CD4-positive, CD25-positive, alpha-beta regulatory T cell (primary cell): ENCODE measurements at regions not wholly inside any gene's neighbourhood (a gene's known extent, or its start where the extent isn't known, plus 50 kb on each side); places are given as distances from the start of the nearest gene placed in this dataset.

Source experiments
- ATAC-seq, 2 donors: fragments of 150-1000 bp; cut with Tn5 transposase; one replicate each; pipeline ENCODE4 v1.10.0; 2021; ENCODE audit warnings: low read depth in 2 of 2, moderate number of reproducible peaks in 2 of 2, moderate library complexity in 1 of 2
- DNase-seq, 3 donors: peaks; one replicate each; pipeline versions ENCODE4 v3.0.0 to v3.0.0-alpha.2; 2012 to 2022; ENCODE audit warnings: mixed read lengths in 1 of 3
- H3K27ac ChIP-seq: one replicate; pipeline ENCODE4 v1.7.0; 2013; ENCODE audit warnings: mild to moderate bottlenecking, low read length; ENCODE audit not compliant: insufficient read depth, poor library complexity, severe bottlenecking
- H3K27me3 ChIP-seq: one replicate; pipeline ENCODE4 v1.7.0; 2013; ENCODE audit warnings: low read length; ENCODE audit not compliant: control insufficient read depth, insufficient read depth
- H3K36me3 ChIP-seq: one replicate; pipeline ENCODE4 v1.7.0; 2013; ENCODE audit warnings: mild to moderate bottlenecking, low read length, moderate library complexity; ENCODE audit not compliant: control insufficient read depth, insufficient read depth
- H3K4me1 ChIP-seq: 2 replicates; pipeline ENCODE4 v1.7.0; 2013; ENCODE audit warnings: mild to moderate bottlenecking, low read length; ENCODE audit not compliant: insufficient read depth, control insufficient read depth, poor library complexity, severe bottlenecking
- H3K4me3 ChIP-seq: one replicate; pipeline ENCODE4 v1.7.0; 2013; ENCODE audit warnings: low read depth, mild to moderate bottlenecking, low read length, moderate library complexity
- H3K9me3 ChIP-seq, 2 experiments: 1 replicate in 1 of 2; 2 replicates in 1 of 2; pipeline ENCODE4 v1.7.0; 2013; ENCODE audit warnings: low read length in 2 of 2, mild to moderate bottlenecking in 1 of 2, moderate library complexity in 1 of 2; ENCODE audit not compliant: control insufficient read depth in 2 of 2
- H3K27ac Mint-ChIP-seq, 3 donors: one replicate each; pipeline ENCODE4 v1.8.0; 2020 to 2022; ENCODE audit warnings: mild to moderate bottlenecking in 3 of 3, mixed read lengths in 3 of 3, moderate library complexity in 2 of 3
- H3K27me3 Mint-ChIP-seq: one replicate; pipeline ENCODE4 v1.8.0; 2022; ENCODE audit warnings: mild to moderate bottlenecking, mixed read lengths
- H3K36me3 Mint-ChIP-seq: one replicate; pipeline ENCODE4 v1.8.0; 2020; ENCODE audit warnings: mixed read lengths
- H3K4me1 Mint-ChIP-seq, 4 donors: one replicate each; pipeline ENCODE4 v1.8.0; 2020 to 2022; ENCODE audit warnings: mixed read lengths in 4 of 4, mild to moderate bottlenecking in 1 of 4
- H3K4me3 Mint-ChIP-seq, 4 donors: one replicate each; pipeline ENCODE4 v1.8.0; 2020 to 2022; ENCODE audit warnings: mild to moderate bottlenecking in 4 of 4, mixed read lengths in 4 of 4, moderate library complexity in 3 of 4
- H3K9me3 Mint-ChIP-seq, 7 donors: one replicate each; pipeline ENCODE4 v1.8.0; 2020 to 2022; ENCODE audit warnings: mixed read lengths in 7 of 7, mild to moderate bottlenecking in 3 of 7, moderate library complexity in 2 of 7

GRCh38 chr6:14701946-14702345 is 543.9 kb upstream of the JARID2 start:
- no peak overlapping the region for H3K27ac Mint-ChIP-seq
- H3K4me1 ChIP-seq: no peaks in the 10 kb centered on the region
- no peaks in the 10 kb centered on the region for H3K27me3 ChIP-seq
- no peak overlapping the region for H3K4me3 ChIP-seq
- no peak overlapping the region for H3K4me3 Mint-ChIP-seq
- H3K36me3 Mint-ChIP-seq: no peaks in the 10 kb centered on the region
- H3K27me3 Mint-ChIP-seq: peaks cover 5% of the 10 kb centered on the region
- no peaks in the 10 kb centered on the region for H3K36me3 ChIP-seq
- ATAC-seq (no peak), DNase-seq (no peak)
- no peaks in the 10 kb centered on the region for H3K9me3 ChIP-seq
- H3K27ac ChIP-seq: no peak overlapping the region
- peaks cover 0 to 4% (median 0%) of the 10 kb centered on the region in 7 donors for H3K9me3 Mint-ChIP-seq
- H3K4me1 Mint-ChIP-seq: peaks cover 0 to 2% (median 0%) of the 10 kb centered on the region in 4 donors

DNA sequence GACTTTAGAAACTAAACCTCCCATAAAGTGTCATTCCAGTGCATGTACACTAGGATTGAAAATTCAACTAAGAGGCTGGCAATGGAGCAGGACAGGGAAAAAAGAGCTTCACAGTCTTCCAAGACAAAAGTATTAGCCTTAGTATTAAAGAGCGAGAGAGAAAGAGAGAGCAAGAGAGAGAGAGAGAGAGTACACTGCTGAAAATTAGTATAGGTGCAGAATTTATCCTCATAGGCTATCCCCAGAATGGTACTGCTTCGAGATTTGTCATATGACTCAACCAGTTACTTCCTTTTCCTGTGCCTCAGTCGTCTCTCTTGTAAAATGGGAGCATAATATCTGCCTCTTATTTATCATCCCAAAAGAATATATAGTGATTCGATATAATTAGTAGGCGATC is 543.2 kb upstream of the JARID2 start:
- Mint-ChIP-seq H3K27me3 (peaks cover 5% of the 10 kb centered on the region), H3K27ac (no peak overlapping the region), H3K9me3 (peaks cover 0 to 6% (median 0%) of the 10 kb centered on the region in 7 donors), H3K4me3 (no peak overlapping the region), H3K36me3 (no peaks in the 10 kb centered on the region), H3K4me1 (peaks cover 0 to 2% (median 0%) of the 10 kb centered on the region in 4 donors)
- no peaks in the 10 kb centered on the region for H3K36me3 ChIP-seq
- DNase-seq: no peak
- no peaks in the 10 kb centered on the region for H3K4me1 ChIP-seq
- no peaks in the 10 kb centered on the region for H3K27me3 ChIP-seq
- H3K9me3 ChIP-seq: no peaks in the 10 kb centered on the region
- no peak for ATAC-seq
- no peak overlapping the region for H3K4me3 ChIP-seq
- no peak overlapping the region for H3K27ac ChIP-seq

DNA sequence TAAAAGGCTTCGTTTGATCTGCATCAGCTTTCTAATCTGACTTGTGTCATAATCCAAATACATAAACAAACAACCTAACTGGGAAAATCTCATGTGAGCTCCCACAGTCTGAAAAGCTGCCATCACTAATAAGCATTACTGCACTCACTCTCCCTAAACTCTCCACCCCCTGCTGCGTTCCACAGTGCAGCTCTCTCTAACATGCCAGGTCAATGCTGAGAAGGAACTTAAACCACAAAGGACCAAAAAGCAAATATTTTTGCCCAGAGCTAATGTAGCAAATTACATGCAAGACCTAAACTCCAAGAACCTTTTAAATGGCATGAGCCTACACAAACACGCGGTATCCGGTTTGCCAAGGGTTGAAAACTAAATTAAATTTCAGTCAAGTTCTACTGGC is 542.3 kb upstream of the JARID2 start:
- no peak for ATAC-seq
- Histone ChIP-seq H3K27me3 (no peaks in the 10 kb centered on the region), H3K4me3 (no peak overlapping the region), H3K4me1 (no peaks in the 10 kb centered on the region), H3K27ac (no peak overlapping the region), H3K9me3 (no peaks in the 10 kb centered on the region), H3K36me3 (no peaks in the 10 kb centered on the region)
- Mint-ChIP-seq H3K4me3 (no peak overlapping the region), H3K27ac (no peak overlapping the region), H3K9me3 (peaks cover 0 to 6% (median 0%) of the 10 kb centered on the region in 7 donors), H3K36me3 (no peaks in the 10 kb centered on the region), H3K4me1 (peaks cover 0 to 2% (median 0%) of the 10 kb centered on the region in 4 donors), H3K27me3 (peaks cover 5% of the 10 kb centered on the region)
- DNase-seq: no peak

- no peaks in the 10 kb centered on the region for H3K4me1 ChIP-seq
- Mint-ChIP-seq H3K27ac (no peak overlapping the region), H3K9me3 (peaks cover 0 to 6% (median 0%) of the 10 kb centered on the region in 7 donors), H3K4me1 (peaks cover 0 to 2% (median 0%) of the 10 kb centered on the region in 4 donors), H3K4me3 (no peak overlapping the region), H3K36me3 (no peaks in the 10 kb centered on the region), H3K27me3 (peaks cover 5% of the 10 kb centered on the region)
- no peaks in the 10 kb centered on the region for H3K27me3 ChIP-seq
- ATAC-seq: no peak
- DNase-seq: no peak
- H3K9me3 ChIP-seq: no peaks in the 10 kb centered on the region
- no peak overlapping the region for H3K27ac ChIP-seq
- no peaks in the 10 kb centered on the region for H3K36me3 ChIP-seq
- no peak overlapping the region for H3K4me3 ChIP-seq
Measured at GRCh38 chr6:14704383-14705271, 541.2 kb upstream of the JARID2 start.

DNA sequence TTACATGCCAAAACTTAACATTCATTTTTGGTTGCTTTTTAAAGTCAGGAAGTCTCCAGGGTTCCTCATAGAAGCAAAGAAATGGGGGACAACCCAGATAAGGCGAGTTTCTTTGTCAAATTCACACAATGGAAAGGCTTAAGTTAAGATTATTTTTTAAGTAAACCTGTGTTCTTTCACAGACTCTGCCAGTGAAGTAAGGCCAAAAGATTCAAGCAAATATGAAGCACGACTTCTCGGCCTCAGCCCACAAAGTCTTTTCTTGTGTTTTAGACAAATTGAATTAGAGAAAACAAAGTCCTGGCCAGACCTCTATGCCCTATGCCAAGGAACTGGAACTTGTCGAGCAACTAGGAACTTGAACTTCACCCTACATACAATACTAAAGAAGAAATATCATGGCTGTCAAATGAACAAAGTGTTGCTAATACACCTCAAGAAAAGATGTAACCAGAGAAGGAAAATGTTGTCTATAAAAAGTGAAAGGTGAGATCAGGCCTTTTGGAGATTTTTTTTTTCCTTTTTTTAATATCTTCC is 540.0 kb upstream of the JARID2 start:
- H3K9me3 Mint-ChIP-seq: peaks cover 0 to 6% (median 0%) of the 10 kb centered on the region in 7 donors
- H3K4me3 Mint-ChIP-seq: no peak overlapping the region
- peaks cover 5% of the 10 kb centered on the region for H3K27me3 Mint-ChIP-seq
- ATAC-seq: no peak
- H3K4me1 ChIP-seq: no peaks in the 10 kb centered on the region
- no peak overlapping the region for H3K27ac ChIP-seq
- no peak overlapping the region for H3K27ac Mint-ChIP-seq
- no peaks in the 10 kb centered on the region for H3K27me3 ChIP-seq
- DNase-seq: no peak
- no peaks in the 10 kb centered on the region for H3K9me3 ChIP-seq
- H3K36me3 Mint-ChIP-seq: no peaks in the 10 kb centered on the region
- no peaks in the 10 kb centered on the region for H3K36me3 ChIP-seq
- peaks cover 0 to 2% (median under 1%) of the 10 kb centered on the region in 4 donors for H3K4me1 Mint-ChIP-seq
- H3K4me3 ChIP-seq: no peak overlapping the region

DNA sequence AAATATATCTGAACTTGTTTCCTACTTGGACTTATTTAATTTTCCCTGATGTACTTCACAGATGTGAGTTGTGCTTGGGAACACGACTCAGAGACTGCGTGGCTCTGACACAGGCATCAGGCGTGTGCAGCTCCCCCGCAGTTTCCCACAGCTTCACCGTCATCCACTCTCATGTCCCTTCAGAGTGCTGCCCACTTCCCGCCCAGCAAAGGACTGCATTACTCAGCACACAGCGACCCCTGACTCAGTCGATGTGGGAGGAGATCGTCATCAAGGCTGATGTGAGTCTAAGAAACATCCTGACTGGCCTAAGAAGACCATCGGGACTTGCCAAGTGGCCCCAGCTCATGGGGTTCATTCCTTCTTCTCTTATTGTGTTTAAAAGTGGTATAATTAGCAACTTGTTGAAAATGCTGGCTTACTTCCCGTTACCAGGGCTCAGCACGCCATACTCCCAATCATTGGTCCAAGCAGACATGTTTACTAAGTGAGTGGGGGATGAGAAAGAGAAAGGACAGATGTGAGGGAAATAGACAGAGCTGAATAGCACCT is 539.4 kb upstream of the JARID2 start:
- H3K27me3 Mint-ChIP-seq: peaks cover 5% of the 10 kb centered on the region
- Histone ChIP-seq H3K36me3 (no peaks in the 10 kb centered on the region), H3K4me1 (no peaks in the 10 kb centered on the region), H3K4me3 (no peak overlapping the region), H3K9me3 (no peaks in the 10 kb centered on the region), H3K27ac (no peak overlapping the region), H3K27me3 (no peaks in the 10 kb centered on the region)
- no peaks in the 10 kb centered on the region for H3K36me3 Mint-ChIP-seq
- peaks cover 0 to 5% (median 1%) of the 10 kb centered on the region in 4 donors for H3K4me1 Mint-ChIP-seq
- no peak overlapping the region for H3K4me3 Mint-ChIP-seq
- peaks cover 0 to 6% (median 0%) of the 10 kb centered on the region in 7 donors for H3K9me3 Mint-ChIP-seq
- H3K27ac Mint-ChIP-seq: no peak overlapping the region
- DNase-seq (peak in 1 of 3 donors; percentile 15), ATAC-seq (peak in 1 of 2 donors; percentile 44)

GRCh38 chr6:14707276-14707675 is 538.6 kb upstream of the JARID2 start:
- peak overlapping the region; percentile 30 to 57 (median 50) for H3K27ac Mint-ChIP-seq
- peaks cover 0 to 5% (median 1%) of the 10 kb centered on the region in 4 donors for H3K4me1 Mint-ChIP-seq
- Histone ChIP-seq H3K4me3 (no peak overlapping the region), H3K4me1 (no peaks in the 10 kb centered on the region), H3K9me3 (no peaks in the 10 kb centered on the region), H3K27ac (no peak overlapping the region), H3K36me3 (no peaks in the 10 kb centered on the region), H3K27me3 (no peaks in the 10 kb centered on the region)
- no peak for DNase-seq
- H3K4me3 Mint-ChIP-seq: no peak overlapping the region
- H3K36me3 Mint-ChIP-seq: no peaks in the 10 kb centered on the region
- peaks cover 0 to 2% (median 0%) of the 10 kb centered on the region in 7 donors for H3K9me3 Mint-ChIP-seq
- peaks cover 5% of the 10 kb centered on the region for H3K27me3 Mint-ChIP-seq
- no peak for ATAC-seq
